T-cell (primary cell): ENCODE measurements at regions not wholly inside any gene's neighbourhood (a gene's known extent, or its start where the extent isn't known, plus 50 kb on each side); places are given as distances from the start of the nearest gene placed in this dataset.

Experiments used
- ATAC-seq, 4 experiments: fragments of 200-7000 bp in 3 of 4; fragments of 150-1000 bp in 1 of 4; cut with Tn5 transposase; replicated peaks in 1 of 4; 1 replicate in 3 of 4; 2 replicates in 1 of 4; pipeline ENCODE4 v1.10.0; 2021; ENCODE audit warnings: moderate library complexity in 3 of 4, mild to moderate bottlenecking in 2 of 4, moderate number of reproducible peaks in 1 of 4
- CTCF ChIA-PET, 2 donors: fragments of 300-600 bp; sonication (Branson Sonifier 250); formaldehyde crosslinking; loops; one replicate each; lab custom pipeline; 2022; ENCODE audit warnings: antibody characterized with exemption in 2 of 2; lab: Charles Lee
- POLR2A ChIA-PET, 2 donors: fragments of 300-600 bp; sonication (Branson Sonifier 250); formaldehyde crosslinking; loops; one replicate each; lab custom pipeline; 2022; ENCODE audit warnings: antibody characterized with exemption in 2 of 2; lab: Charles Lee
- DNase-seq, 35 experiments: peaks; one replicate each; pipeline versions ENCODE4 v3.0.0 to v3.0.0-alpha.2; 2013 to 2023
- H3K27ac ChIP-seq: one replicate; pipeline ENCODE4 v1.5.1; 2013; ENCODE audit warnings: low read length
- H3K27me3 ChIP-seq, 2 experiments: replicated peaks in 1 of 2; 1 replicate in 1 of 2; 2 replicates in 1 of 2; pipeline versions ENCODE4 v1.6.1 to v1.7.0; 2013; ENCODE audit warnings: low read length in 1 of 2, mixed read lengths in 1 of 2; ENCODE audit not compliant: control insufficient read depth in 2 of 2, insufficient read depth in 2 of 2; ENCODE audit errors: extremely low read depth in 1 of 2
- H3K36me3 ChIP-seq, 2 donors: 1 replicate in 1 of 2; 2 replicates in 1 of 2; pipeline versions ENCODE4 v1.6.1 to v1.7.0; 2013; ENCODE audit warnings: low read length in 1 of 2; ENCODE audit not compliant: control insufficient read depth in 2 of 2, insufficient read depth in 1 of 2; ENCODE audit errors: extremely low read depth in 1 of 2
- H3K4me1 ChIP-seq, 2 experiments: 1 replicate in 1 of 2; 2 replicates in 1 of 2; pipeline versions ENCODE4 v1.6.1 to v1.7.0; 2013; ENCODE audit warnings: low read length in 2 of 2, mixed read lengths in 1 of 2; ENCODE audit not compliant: insufficient read depth in 2 of 2, control insufficient read depth in 1 of 2; ENCODE audit errors: extremely low read depth in 1 of 2
- H3K4me3 ChIP-seq, 2 donors: 1 replicate in 1 of 2; 2 replicates in 1 of 2; pipeline versions ENCODE4 v1.5.1 to v1.7.0; 2013; ENCODE audit warnings: mild to moderate bottlenecking in 2 of 2, low read length in 1 of 2, moderate library complexity in 1 of 2; ENCODE audit not compliant: control insufficient read depth in 1 of 2; ENCODE audit errors: extremely low read depth in 1 of 2
- H3K9me3 ChIP-seq: 2 replicates; pipeline ENCODE4 v1.7.0; 2013
- H3K27ac Mint-ChIP-seq, 2 donors: one replicate each; pipeline ENCODE4 v1.8.0; 2020 to 2021; ENCODE audit warnings: mild to moderate bottlenecking in 2 of 2, mixed read lengths in 2 of 2
- H3K27me3 Mint-ChIP-seq, 2 donors: one replicate each; pipeline ENCODE4 v1.8.0; 2021 to 2022; ENCODE audit warnings: mixed read lengths in 2 of 2
- H3K36me3 Mint-ChIP-seq: one replicate; pipeline ENCODE4 v1.8.0; 2021; ENCODE audit warnings: mixed read lengths
- H3K4me1 Mint-ChIP-seq, 3 donors: one replicate each; pipeline ENCODE4 v1.8.0; 2020 to 2022; ENCODE audit warnings: mixed read lengths in 3 of 3, mild to moderate bottlenecking in 1 of 3
- H3K4me3 Mint-ChIP-seq, 3 donors: one replicate each; pipeline ENCODE4 v1.8.0; 2020 to 2022; ENCODE audit warnings: mild to moderate bottlenecking in 3 of 3, mixed read lengths in 3 of 3, moderate library complexity in 3 of 3
- H3K9me3 Mint-ChIP-seq, 3 donors: one replicate each; pipeline ENCODE4 v1.8.0; 2020 to 2022; ENCODE audit warnings: mixed read lengths in 3 of 3
- WGBS: methylation state at CpG from one replicate; pipeline ENCODE4 v1.1.5; 2013; ENCODE audit warnings: missing lambda C conversion rate; ENCODE audit not compliant: insufficient coverage; 5-methylcytosine and 5-hydroxymethylcytosine counted together

- CTCF ChIA-PET: interaction anchor here in 1 of 2 donors (0.7 kb wide), 1 partner anchor 189 kb away, joined by 3 read pairs; no protein-coding TSS in a partner anchor
- Mint-ChIP-seq H3K4me3 (no peak overlapping the region), H3K9me3 (no peaks in the 10 kb centered on the region), H3K4me1 (no peaks in the 10 kb centered on the region), H3K27me3 (peaks cover 3 to 4% of the 10 kb centered on the region in 2 donors), H3K36me3 (no peaks in the 10 kb centered on the region), H3K27ac (no peak overlapping the region)
- no peaks in the 10 kb centered on the region for H3K9me3 ChIP-seq
- POLR2A ChIA-PET: no interaction called here
- H3K36me3 ChIP-seq: no peaks in the 10 kb centered on the region
- ATAC-seq: no peak
- 74% methylated on average over 4 of the region's 4 CpGs for WGBS
- no peaks in the 10 kb centered on the region for H3K27me3 ChIP-seq
- H3K27ac ChIP-seq: no peak overlapping the region
- H3K4me3 ChIP-seq: no peak overlapping the region
- DNase-seq: no peak
- H3K4me1 ChIP-seq: no peaks in the 10 kb centered on the region
Measured at GRCh38 chr2:67295851-67296250, 101.3 kb upstream of the ETAA1 start.

DNA sequence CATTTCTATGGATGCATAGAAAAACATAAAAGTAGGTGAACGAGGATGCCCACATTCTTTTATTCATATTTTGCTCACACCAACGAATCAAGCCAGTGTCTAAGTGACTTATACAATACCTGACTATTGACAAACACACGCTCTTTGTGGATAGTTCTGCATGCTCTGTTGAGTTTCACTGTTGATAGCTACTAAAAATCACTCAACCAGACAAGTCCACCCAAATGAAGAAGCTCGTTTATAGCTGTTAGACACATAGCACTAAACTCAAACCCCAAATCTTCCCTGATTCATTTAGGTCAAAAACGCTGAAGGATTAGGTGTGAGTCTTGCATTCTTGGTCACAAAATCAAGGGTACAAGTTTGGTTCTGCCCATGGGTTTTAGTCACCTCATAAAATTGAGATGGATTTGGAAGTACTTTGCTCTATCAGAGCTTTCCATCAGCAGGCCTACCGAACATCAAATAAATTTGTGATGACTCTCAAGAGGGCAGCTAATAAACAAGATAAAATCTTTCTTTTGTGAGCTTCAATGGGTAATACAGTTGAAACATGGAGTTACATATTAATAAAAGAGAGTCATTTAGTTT is 92.7 kb upstream of the ETAA1 start:
- Mint-ChIP-seq H3K4me1 (no peaks in the 10 kb centered on the region), H3K36me3 (no peaks in the 10 kb centered on the region), H3K27me3 (peaks cover 4 to 8% of the 10 kb centered on the region in 2 donors), H3K9me3 (no peaks in the 10 kb centered on the region), H3K27ac (no peak overlapping the region), H3K4me3 (no peak overlapping the region)
- DNase-seq (no peak), ATAC-seq (no peak)
- no peak overlapping the region for H3K27ac ChIP-seq
- H3K36me3 ChIP-seq: no peaks in the 10 kb centered on the region
- no CpG with 5 or more reads among the region's 6 CpGs for WGBS
- ChIA-PET CTCF (no interaction called here), POLR2A (interaction anchor here in 1 of 2 donors (0.5 kb wide), 1 partner anchor 697 kb away, joined by 3 read pairs; no protein-coding TSS in a partner anchor)
- H3K9me3 ChIP-seq: no peaks in the 10 kb centered on the region
- peaks cover 0 to 5% of the 10 kb centered on the region in 2 experiments for H3K27me3 ChIP-seq
- H3K4me3 ChIP-seq: no peak overlapping the region
- no peaks in the 10 kb centered on the region for H3K4me1 ChIP-seq

- ChIA-PET POLR2A (interaction anchor here in 1 of 2 donors (0.7 kb wide), 1 partner anchor 7 kb away, joined by 3 read pairs; no protein-coding TSS in a partner anchor), CTCF (interaction anchor here in 1 of 2 donors (1.0 kb wide), 1 partner anchor 29 kb away, joined by 3 read pairs; no protein-coding TSS in a partner anchor)
- Mint-ChIP-seq H3K36me3 (no peaks in the 10 kb centered on the region), H3K4me3 (no peak overlapping the region), H3K9me3 (no peaks in the 10 kb centered on the region), H3K27ac (no peak overlapping the region), H3K4me1 (no peaks in the 10 kb centered on the region), H3K27me3 (peaks cover 0 to 10% of the 10 kb centered on the region in 2 donors)
- Histone ChIP-seq H3K27ac (no peak overlapping the region), H3K4me3 (no peak overlapping the region), H3K27me3 (peaks cover 0 to 2% of the 10 kb centered on the region in 2 experiments), H3K36me3 (no peaks in the 10 kb centered on the region), H3K9me3 (no peaks in the 10 kb centered on the region), H3K4me1 (no peaks in the 10 kb centered on the region)
- WGBS: no CpG with 5 or more reads among the region's 1 CpG
- no peak for ATAC-seq
- no peak for DNase-seq
Measured at GRCh38 chr2:67309281-67309680, 87.9 kb upstream of the ETAA1 start.

GRCh38 chr2:67311536-67311935 is 85.6 kb upstream of the ETAA1 start:
- H3K27ac ChIP-seq: no peak overlapping the region
- no peaks in the 10 kb centered on the region for H3K9me3 ChIP-seq
- Mint-ChIP-seq H3K4me1 (no peaks in the 10 kb centered on the region), H3K27me3 (peaks cover 0 to 10% of the 10 kb centered on the region in 2 donors), H3K4me3 (no peak overlapping the region), H3K27ac (no peak overlapping the region), H3K9me3 (no peaks in the 10 kb centered on the region), H3K36me3 (no peaks in the 10 kb centered on the region)
- ChIA-PET CTCF (no interaction called here), POLR2A (no interaction called here)
- H3K36me3 ChIP-seq: no peaks in the 10 kb centered on the region
- WGBS: no CpG with 5 or more reads among the region's 2 CpGs
- ATAC-seq (no peak), DNase-seq (no peak)
- no peaks in the 10 kb centered on the region for H3K4me1 ChIP-seq
- H3K4me3 ChIP-seq: no peak overlapping the region
- peaks cover 0 to 2% of the 10 kb centered on the region in 2 experiments for H3K27me3 ChIP-seq

- no peaks in the 10 kb centered on the region for H3K9me3 Mint-ChIP-seq
- no peaks in the 10 kb centered on the region for H3K36me3 Mint-ChIP-seq
- ChIA-PET CTCF (no interaction called here), POLR2A (no interaction called here)
- 100% methylated on average over 1 of the region's 1 CpG for WGBS
- H3K27me3 Mint-ChIP-seq: peaks cover 0 to 10% of the 10 kb centered on the region in 2 donors
- Histone ChIP-seq H3K4me1 (no peaks in the 10 kb centered on the region), H3K27ac (no peak overlapping the region), H3K9me3 (no peaks in the 10 kb centered on the region), H3K36me3 (no peaks in the 10 kb centered on the region), H3K27me3 (peaks cover 0 to 2% of the 10 kb centered on the region in 2 experiments), H3K4me3 (no peak overlapping the region)
- H3K4me1 Mint-ChIP-seq: no peaks in the 10 kb centered on the region
- no peak for ATAC-seq
- no peak overlapping the region for H3K27ac Mint-ChIP-seq
- DNase-seq: no peak
- no peak overlapping the region for H3K4me3 Mint-ChIP-seq
Measured at GRCh38 chr2:67312871-67313270, 84.3 kb upstream of the ETAA1 start.

DNA sequence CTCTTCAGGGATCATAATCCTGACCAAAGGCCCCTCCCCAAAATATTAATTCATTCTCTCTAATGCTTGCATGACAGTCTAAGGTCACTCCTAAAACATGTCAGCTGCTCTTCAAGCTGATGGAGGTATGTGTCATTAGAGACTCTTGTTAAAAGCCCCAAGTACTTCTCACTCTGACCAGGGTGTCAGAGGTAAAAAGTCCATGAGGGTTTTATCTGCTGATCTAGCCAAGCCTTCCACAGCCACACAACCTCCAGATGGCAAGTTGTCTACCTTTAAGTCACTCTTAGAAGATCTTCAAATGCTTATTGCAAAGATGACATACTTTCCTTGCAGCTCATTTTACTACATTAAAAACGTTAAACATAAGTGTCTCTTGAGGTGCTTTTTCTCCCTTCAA is 83.6 kb upstream of the ETAA1 start:
- no peaks in the 10 kb centered on the region for H3K36me3 ChIP-seq
- Mint-ChIP-seq H3K27me3 (peaks cover 0 to 5% of the 10 kb centered on the region in 2 donors), H3K4me3 (no peak overlapping the region), H3K36me3 (no peaks in the 10 kb centered on the region), H3K27ac (no peak overlapping the region), H3K9me3 (no peaks in the 10 kb centered on the region), H3K4me1 (no peaks in the 10 kb centered on the region)
- no peak overlapping the region for H3K27ac ChIP-seq
- POLR2A ChIA-PET: no interaction called here
- peaks cover 0 to 2% of the 10 kb centered on the region in 2 experiments for H3K27me3 ChIP-seq
- no peak overlapping the region for H3K4me3 ChIP-seq
- CTCF ChIA-PET: no interaction called here
- no CpG with 5 or more reads among the region's 1 CpG for WGBS
- H3K9me3 ChIP-seq: no peaks in the 10 kb centered on the region
- DNase-seq (no peak), ATAC-seq (no peak)
- H3K4me1 ChIP-seq: no peaks in the 10 kb centered on the region
